Stomach (tissue), 4 donors: ENCODE measurements at regions not wholly inside any gene's neighbourhood (a gene's known extent, or its start where the extent isn't known, plus 50 kb on each side); places are given as distances from the start of the nearest gene placed in this dataset.

ENCODE experiments used
- EP300 ChIP-seq: sonication (generic); formaldehyde crosslinking; IDR thresholded peaks from one replicate; pipeline ENCODE4 v1.6.1; 2017; ENCODE audit warnings: antibody characterized with exemption
- POLR2A ChIP-seq, 4 donors: fragments of 450-650 bp; IDR thresholded peaks; one replicate each; pipeline ENCODE4 v1.6.1; 2016; ENCODE audit warnings: antibody characterized with exemption in 4 of 4, control low read depth in 2 of 4, mild to moderate bottlenecking in 1 of 4, moderate library complexity in 1 of 4
- TF ChIP-seq, protein P1 (sequence below), 7 experiments: fragments of 450-650 bp in 4 of 7; fragments of 200-600 bp in 3 of 7; sonication (generic) in 3 of 7; IDR thresholded peaks; one replicate each; pipeline ENCODE4 v1.5.1; 2016 to 2019; ENCODE audit warnings: antibody characterized with exemption in 7 of 7, control low read depth in 2 of 7, mild to moderate bottlenecking in 1 of 7

DNA sequence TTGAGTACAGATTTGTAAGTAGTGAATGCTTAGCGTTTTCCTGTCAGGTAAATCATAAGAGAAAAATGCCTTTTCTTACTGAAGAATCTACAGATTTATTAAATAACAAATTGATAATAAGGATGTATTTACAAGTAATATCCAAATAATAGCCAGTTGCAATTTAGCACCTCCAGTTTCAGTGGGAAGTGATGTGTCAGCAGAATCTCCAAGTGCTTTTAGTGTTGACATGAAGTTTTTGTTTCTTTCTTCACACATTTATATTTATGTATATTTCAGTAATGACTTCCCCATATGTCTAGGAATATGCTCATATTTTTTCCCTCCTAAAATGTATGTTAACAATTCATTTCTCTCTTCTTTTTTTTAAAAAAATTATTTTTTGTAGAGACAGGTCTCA, 229.9 kb upstream of the GRIN3A start:
- TF ChIP-seq EP300 (no peak), POLR2A (IDR thresholded peaks at IDR 0.05) (no peak)
- TF ChIP-seq, protein P1, sequence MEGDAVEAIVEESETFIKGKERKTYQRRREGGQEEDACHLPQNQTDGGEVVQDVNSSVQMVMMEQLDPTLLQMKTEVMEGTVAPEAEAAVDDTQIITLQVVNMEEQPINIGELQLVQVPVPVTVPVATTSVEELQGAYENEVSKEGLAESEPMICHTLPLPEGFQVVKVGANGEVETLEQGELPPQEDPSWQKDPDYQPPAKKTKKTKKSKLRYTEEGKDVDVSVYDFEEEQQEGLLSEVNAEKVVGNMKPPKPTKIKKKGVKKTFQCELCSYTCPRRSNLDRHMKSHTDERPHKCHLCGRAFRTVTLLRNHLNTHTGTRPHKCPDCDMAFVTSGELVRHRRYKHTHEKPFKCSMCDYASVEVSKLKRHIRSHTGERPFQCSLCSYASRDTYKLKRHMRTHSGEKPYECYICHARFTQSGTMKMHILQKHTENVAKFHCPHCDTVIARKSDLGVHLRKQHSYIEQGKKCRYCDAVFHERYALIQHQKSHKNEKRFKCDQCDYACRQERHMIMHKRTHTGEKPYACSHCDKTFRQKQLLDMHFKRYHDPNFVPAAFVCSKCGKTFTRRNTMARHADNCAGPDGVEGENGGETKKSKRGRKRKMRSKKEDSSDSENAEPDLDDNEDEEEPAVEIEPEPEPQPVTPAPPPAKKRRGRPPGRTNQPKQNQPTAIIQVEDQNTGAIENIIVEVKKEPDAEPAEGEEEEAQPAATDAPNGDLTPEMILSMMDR (IDR thresholded peaks at IDR 0.05) = no peak
